ENCODE measurements at regions not wholly inside any gene's neighbourhood (a gene's known extent, or its start where the extent isn't known, plus 50 kb on each side); places are given as distances from the start of the nearest gene placed in this dataset.
"Not testable (repeated sequence)": the region's sequence is repeated elsewhere in the genome, so short reads cannot be mapped to it uniquely, and the experiment has no call there.

- DNase-seq: no peak
Observed at GRCh38 chr5:15383469-15383868, 116.5 kb upstream of the FBXL7 start.

DNA sequence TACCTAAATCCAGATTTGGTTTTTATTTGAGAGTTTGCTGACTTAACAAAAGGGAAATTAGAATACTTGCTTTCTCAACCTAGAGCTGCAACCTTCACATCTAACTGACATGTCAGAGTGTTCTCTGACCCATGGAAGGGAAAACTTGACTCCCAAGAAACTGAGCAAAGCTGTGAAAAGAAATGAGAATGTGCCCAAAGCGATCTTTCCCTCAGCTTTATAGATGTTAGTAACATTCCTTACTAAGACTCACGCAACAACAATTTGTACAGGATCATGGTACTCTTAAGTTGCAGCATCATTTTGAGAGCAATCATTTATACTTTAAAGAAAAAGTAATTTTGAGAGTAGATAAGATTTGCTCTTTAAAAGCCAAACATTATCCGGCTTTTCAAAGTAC lies 117.0 kb upstream of the FBXL7 start:
- DNase-seq: no peak

DNA sequence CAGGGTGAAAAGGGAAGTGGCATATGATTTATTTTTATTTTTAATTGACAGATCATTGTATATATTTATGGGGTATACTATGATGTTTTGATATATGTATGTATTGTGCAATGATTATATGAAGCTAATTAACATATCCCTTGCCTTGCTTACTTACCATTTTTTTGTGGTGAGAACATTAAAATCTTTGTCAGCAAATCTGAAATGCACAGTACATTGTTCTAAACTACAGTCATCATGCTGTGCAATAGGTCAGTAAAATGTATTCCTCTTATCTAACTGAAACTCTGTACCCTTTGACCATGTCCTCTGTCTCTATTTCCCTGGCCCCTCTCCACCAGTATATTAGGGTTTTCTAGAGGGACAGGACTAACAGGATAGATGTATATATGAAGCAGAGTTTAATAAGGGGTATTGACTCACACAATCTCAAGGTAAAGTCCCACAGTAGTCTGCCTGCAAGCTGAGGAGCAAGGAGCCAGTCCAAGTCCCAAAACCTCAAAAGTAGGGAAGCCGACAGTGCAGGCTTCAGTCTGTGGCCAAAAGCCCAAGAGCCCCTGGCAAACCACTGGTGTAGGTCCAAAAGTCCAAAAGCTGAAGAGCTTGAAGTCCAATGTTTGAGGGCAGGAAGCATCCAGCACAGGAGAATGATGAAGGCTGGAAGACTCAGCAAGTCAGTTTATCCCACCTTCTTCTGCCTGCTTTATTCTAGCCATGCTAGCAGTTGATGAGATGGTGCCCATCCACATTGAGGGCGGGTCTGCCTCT lies 122.2 kb upstream of the FBXL7 start:
- no peak for DNase-seq

- no peak for DNase-seq
Observed at GRCh38 chr5:15376803-15377202, 123.2 kb upstream of the FBXL7 start.

DNA sequence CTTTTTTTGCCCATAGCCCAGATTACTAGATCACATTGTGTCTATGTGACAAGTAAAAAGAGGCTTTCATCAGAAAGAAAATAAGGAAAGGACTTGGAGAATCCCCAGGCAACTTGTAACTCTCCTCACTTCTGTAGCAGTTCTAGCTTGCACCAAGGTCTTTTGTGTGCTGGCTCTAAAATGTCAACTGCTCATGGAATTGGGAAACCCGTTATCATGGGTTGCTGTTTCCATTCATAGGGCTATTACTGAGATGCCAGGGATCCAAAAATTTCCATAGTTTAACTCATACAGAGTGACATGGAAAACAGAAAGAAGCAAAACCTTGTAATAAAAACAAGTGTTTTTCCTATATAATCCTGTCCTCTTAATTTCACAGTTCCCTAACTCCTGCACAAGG lies 123.9 kb upstream of the FBXL7 start:
- no peak for DNase-seq

GRCh38 chr5:15375559-15375958 lies 124.4 kb upstream of the FBXL7 start:
- DNase-seq: no peak

DNA sequence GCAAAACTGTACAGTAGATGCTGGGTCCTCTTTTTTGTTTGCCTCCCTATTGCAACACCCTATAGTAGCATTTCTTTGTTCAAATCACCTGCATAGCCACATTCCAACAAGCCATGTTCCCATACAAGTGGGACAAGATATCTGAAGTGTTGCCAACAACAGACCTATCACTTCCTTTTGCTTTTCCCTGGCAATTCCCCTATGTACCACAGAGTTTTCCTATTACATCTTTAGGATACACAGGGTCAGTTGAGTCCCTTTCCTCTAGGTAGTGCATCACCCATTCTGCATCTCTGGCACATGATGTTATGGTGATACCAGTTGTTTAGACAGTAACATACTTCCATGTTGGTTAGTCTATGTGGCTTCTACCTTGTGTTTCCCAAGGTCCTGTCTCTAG lies 125.1 kb upstream of the FBXL7 start:
- no peak for DNase-seq

GRCh38 chr5:15373151-15373550 lies 126.8 kb upstream of the FBXL7 start:
- no peak for DNase-seq

GRCh38 chr5:15371184-15371583 lies 128.8 kb upstream of the FBXL7 start:
- no peak for DNase-seq

DNA sequence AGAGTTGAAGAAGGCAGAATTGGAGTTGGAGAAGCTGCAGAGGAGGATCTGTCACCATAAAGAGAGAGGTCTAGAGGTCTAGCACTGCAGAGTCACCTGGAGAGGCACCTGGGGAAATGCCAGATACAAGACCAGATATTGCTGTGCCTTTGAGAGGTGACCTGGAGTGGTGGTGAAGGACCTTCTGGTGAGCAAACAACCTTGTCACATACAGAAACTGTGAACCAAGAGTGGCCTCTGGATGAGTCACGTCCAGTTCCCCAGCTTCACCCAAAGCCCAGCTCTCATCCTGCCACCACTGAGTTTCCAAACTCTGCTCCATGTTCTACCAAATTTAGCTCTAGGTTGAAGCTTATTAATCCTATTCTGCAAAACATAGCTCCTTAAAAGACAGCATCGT lies 131.1 kb upstream of the FBXL7 start:
- DNase-seq: no peak

GRCh38 chr5:15367489-15367888 lies 132.5 kb upstream of the FBXL7 start:
- no peak for DNase-seq

DNA sequence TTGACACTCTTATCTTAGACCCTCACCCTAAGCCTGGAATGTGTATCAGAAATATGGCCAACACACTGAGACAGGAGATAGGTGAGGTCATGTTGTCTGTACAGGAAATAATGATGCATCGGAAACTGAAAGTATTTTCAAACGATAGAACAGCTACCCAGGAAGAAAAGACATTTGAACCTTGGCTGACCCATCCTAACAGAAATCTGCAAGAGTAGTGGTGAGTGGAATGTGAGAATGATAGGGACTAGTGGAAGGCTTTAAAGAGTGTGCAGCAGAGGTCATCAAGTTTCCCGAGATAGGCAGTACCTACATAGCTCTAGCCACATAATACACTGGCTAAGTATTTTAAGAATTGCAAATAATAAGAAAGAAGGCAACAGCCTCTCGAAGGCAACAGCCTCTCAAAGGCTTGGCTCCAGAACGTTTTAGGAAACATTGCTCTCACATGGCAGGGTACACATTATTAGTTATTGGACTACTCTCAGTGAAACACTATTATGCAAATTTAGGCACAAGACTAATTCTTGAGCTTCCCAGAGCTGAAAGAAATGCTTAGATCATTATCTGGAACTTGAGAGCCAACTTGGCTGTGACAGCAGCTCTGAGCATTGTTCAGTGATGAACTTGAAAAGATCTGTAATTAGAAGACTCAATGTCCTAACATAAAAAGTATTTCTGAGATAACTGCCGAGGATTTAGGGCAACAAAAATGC lies 133.1 kb upstream of the FBXL7 start:
- no peak for DNase-seq

- DNase-seq: no peak
Observed at GRCh38 chr5:15365070-15365469, 134.9 kb upstream of the FBXL7 start.

- no peak for DNase-seq
Observed at GRCh38 chr5:15363601-15364000, 136.4 kb upstream of the FBXL7 start.

DNA sequence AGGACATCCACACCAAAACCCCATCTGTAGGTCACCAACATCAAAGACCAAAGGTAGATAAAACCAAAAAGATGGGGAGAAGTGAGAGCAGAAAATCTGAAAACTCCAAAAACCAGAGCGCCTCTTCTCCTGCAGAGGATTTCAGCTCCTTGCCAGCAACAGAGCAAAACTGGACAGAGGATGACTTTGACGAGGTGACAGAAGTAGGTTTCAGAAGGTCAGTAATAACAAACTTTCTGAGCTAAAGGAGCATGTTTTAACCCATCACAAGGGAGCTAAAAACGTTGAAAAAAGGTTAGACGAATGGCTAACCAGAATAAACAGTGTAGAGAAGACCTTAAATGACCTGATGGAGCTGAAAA lies 142.9 kb upstream of the FBXL7 start:
- DNase-seq: not testable (repeated sequence)

DNA sequence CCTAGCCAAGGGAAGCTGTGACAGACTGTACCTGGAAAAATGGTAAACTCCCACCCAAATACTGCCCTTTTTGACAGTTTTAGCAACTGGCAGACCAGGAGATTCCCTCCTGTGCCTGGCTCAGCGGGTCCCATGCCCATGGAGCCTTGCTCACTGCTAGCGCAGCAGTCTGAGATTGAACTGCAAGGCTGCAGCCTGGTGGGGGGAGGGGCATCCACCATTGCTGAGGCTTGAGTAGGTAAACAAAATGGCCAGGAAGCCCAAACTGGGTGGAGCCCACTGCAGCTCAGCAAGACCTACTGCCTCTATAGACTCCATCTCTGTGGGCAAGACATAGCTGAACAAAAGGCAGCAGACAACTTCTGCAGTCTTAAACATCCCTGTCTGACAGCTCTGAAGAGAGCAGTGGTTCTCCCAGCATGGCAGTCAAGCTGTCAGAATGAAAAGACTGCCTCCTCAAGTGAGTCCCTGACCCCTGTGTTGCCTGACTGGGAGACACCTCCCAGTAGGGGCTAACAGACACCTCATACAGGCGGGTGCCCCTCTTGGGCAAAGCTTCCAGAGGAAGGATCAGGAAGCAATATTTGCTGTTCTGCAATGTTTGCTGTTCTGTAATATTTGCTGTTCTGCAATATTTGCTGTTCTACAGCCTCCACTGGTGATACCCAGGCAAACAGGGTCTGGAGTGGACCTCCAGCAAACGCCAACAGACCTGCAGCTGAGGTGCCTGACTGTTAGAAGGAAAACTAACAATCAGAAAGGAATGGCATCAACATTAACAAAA lies 143.5 kb upstream of the FBXL7 start:
- not testable (repeated sequence) for DNase-seq

- no peak for DNase-seq
Observed at GRCh38 chr5:15354021-15354420, 146.0 kb upstream of the FBXL7 start.

DNA sequence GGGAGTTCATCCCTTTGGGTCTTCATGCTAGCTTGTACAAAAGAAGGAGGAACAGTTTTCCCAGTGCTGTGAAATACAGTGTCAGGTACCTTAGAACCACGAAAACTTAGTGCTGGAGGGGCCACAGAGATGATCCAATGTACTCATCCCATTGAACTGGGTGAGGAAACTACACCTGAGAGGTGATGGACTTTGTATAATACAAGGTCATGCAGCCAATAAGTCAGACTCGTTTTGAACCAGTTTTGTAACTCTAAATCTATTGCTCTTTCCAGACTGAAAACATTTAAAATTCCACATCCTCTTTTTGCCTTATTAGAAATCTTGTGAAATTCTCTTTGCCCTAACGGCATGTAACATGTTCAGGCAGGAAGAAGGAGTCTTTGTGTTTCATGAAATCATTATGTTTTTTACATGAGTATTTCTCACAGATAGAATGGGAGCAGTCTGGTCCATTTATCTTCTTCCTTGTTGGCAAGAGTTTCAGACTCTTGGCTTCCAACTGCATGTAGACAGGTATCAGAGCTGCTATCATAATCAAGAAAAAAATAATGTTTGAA lies 146.8 kb upstream of the FBXL7 start:
- no peak for DNase-seq

DNA sequence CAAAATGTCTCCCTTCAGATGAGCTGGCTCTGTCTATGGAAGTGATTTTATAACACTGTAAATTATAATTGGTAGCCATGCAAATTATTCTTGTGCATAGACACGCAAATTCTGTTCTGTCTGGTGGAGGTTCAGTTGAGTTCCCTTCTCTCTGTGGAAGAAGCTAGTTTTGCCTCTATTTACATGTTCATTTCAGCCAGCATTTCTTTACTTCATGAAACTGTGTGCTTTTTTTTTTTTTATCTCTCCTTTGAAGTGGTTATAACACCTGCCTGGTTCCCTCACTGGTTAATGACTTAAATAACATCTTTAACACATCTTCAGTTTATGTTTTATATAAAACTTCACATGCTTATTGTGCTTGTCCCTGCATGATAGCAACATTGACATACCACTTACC lies 149.4 kb upstream of the FBXL7 start:
- DNase-seq: no peak

GRCh38 chr5:15346738-15347137 lies 153.2 kb upstream of the FBXL7 start:
- DNase-seq: no peak

GRCh38 chr5:15344954-15345353 lies 155.0 kb upstream of the FBXL7 start:
- DNase-seq: no peak

- DNase-seq: no peak
Observed at GRCh38 chr5:15338546-15338945, 161.4 kb upstream of the FBXL7 start.

- no peak for DNase-seq
Observed at GRCh38 chr5:15334551-15335266, 165.3 kb upstream of the FBXL7 start.
